DMS153 (cell line): ENCODE measurements at regions not wholly inside any gene's neighbourhood (a gene's known extent, or its start where the extent isn't known, plus 50 kb on each side); places are given as distances from the start of the nearest gene placed in this dataset.
"Not testable (repeated sequence)": the region's sequence is repeated elsewhere in the genome, so short reads cannot be mapped to it uniquely, and the experiment has no call there.

Experiments used
- DNase-seq: peaks from one replicate; lab custom pipeline; 2025; lab: John Stamatoyannopoulos, UW

- no peak for DNase-seq
Measured at GRCh38 chr14:89743828-89744227, 210.7 kb downstream of the EFCAB11 start.

GRCh38 chr14:89740241-89740640 lies 214.3 kb downstream of the EFCAB11 start:
- no peak for DNase-seq

- no peak for DNase-seq
Measured at GRCh38 chr14:89736881-89737280, 217.6 kb downstream of the EFCAB11 start.

GRCh38 chr14:89731396-89731933 lies 223.1 kb downstream of the EFCAB11 start:
- no peak for DNase-seq

- no peak for DNase-seq
Measured at GRCh38 chr14:89730687-89731086, 223.8 kb downstream of the EFCAB11 start.

GRCh38 chr14:89728964-89729363 lies 225.6 kb downstream of the EFCAB11 start:
- DNase-seq, result no peak

GRCh38 chr14:89726226-89726625 lies 228.3 kb downstream of the EFCAB11 start:
- not testable (repeated sequence) for DNase-seq

- DNase-seq, result no peak
Measured at GRCh38 chr14:89724628-89724960, 229.9 kb downstream of the EFCAB11 start.

GRCh38 chr14:89723930-89724627 lies 230.5 kb downstream of the EFCAB11 start:
- no peak for DNase-seq

- no peak for DNase-seq
Measured at GRCh38 chr14:89721956-89722355, 232.6 kb downstream of the EFCAB11 start.

- DNase-seq, result no peak
Measured at GRCh38 chr14:89720741-89721729, 233.5 kb downstream of the EFCAB11 start.

GRCh38 chr14:89720076-89720687 lies 234.3 kb downstream of the EFCAB11 start:
- no peak for DNase-seq

- DNase-seq, result no peak
Measured at GRCh38 chr14:89719366-89720075, 235.0 kb downstream of the EFCAB11 start.

GRCh38 chr14:89708982-89709625 lies 245.4 kb downstream of the EFCAB11 start:
- DNase-seq, result no peak

- DNase-seq, result no peak
Measured at GRCh38 chr14:89707086-89707485, 247.4 kb downstream of the EFCAB11 start.

GRCh38 chr14:89702876-89703200 lies 251.7 kb downstream of the EFCAB11 start:
- DNase-seq, result no peak

GRCh38 chr14:89702073-89702875 lies 252.3 kb downstream of the EFCAB11 start:
- DNase-seq, result no peak

GRCh38 chr14:89701211-89702043 lies 253.1 kb downstream of the EFCAB11 start:
- DNase-seq, result peak; percentile 61

- peak; percentile 37 for DNase-seq
Measured at GRCh38 chr14:89700801-89701200, 253.7 kb downstream of the EFCAB11 start.

GRCh38 chr14:89699071-89699470 lies 255.5 kb downstream of the EFCAB11 start:
- no peak for DNase-seq
